WTC11 (cell line): ENCODE measurements at regions not wholly inside any gene's neighbourhood (a gene's known extent, or its start where the extent isn't known, plus 50 kb on each side); places are given as distances from the start of the nearest gene placed in this dataset.
"Not testable (repeated sequence)": the region's sequence is repeated elsewhere in the genome, so short reads cannot be mapped to it uniquely, and the experiment has no call there.

Experiments
- ATAC-seq: fragments of 200-7000 bp; cut with Tn5 transposase; 2 replicates; pipeline ENCODE4 v1.10.0; 2021; ENCODE audit warnings: mild to moderate bottlenecking, moderate library complexity
- CTCF ChIA-PET: fragments of 300-600 bp; sonication (Branson Sonifier 250); formaldehyde crosslinking; loops from one replicate; lab custom pipeline; 2021; ENCODE audit warnings: antibody characterized with exemption; lab: Charles Lee
- POLR2A ChIA-PET: fragments of 350-600 bp; sonication (Branson Sonifier 250); formaldehyde crosslinking; loops from one replicate; lab custom pipeline; 2021; ENCODE audit warnings: antibody characterized with exemption; lab: Charles Lee
- DNase-seq: peaks from one replicate; pipeline ENCODE4 v3.0.0; 2021; ENCODE audit warnings: low spot score
- H3K27ac Mint-ChIP-seq: 2 replicates; pipeline ENCODE4 v1.8.0; 2021; ENCODE audit warnings: mixed read lengths
- H3K27me3 Mint-ChIP-seq: 2 replicates; pipeline ENCODE4 v1.8.0; 2021; ENCODE audit warnings: low read depth, mild to moderate bottlenecking, moderate library complexity, mixed read lengths
- H3K36me3 Mint-ChIP-seq: 2 replicates; pipeline ENCODE4 v1.8.0; 2021; ENCODE audit warnings: mixed read lengths
- H3K4me1 Mint-ChIP-seq: 2 replicates; pipeline ENCODE4 v1.8.0; 2022; ENCODE audit warnings: mixed read lengths
- H3K4me3 Mint-ChIP-seq: 2 replicates; pipeline ENCODE4 v1.8.0; 2021; ENCODE audit warnings: mild to moderate bottlenecking, moderate library complexity, mixed read lengths
- H3K9me3 Mint-ChIP-seq: 2 replicates; pipeline ENCODE4 v1.8.0; 2021; ENCODE audit warnings: mixed read lengths
- ATF3 ChIP-seq: sonication (generic); formaldehyde crosslinking; conservative IDR thresholded peaks from 2 replicates; pipeline ENCODE4 v1.8.1; 2022; ENCODE audit warnings: mild to moderate bottlenecking, missing genetic modification reagents
- E2F1 ChIP-seq: sonication (generic); formaldehyde crosslinking; IDR thresholded peaks from 2 replicates; pipeline ENCODE4 v1.8.0; 2022; ENCODE audit warnings: mild to moderate bottlenecking, missing genetic modification reagents
- FOXP1 ChIP-seq: sonication (generic); formaldehyde crosslinking; IDR thresholded peaks from 2 replicates; pipeline ENCODE4 v1.8.0; 2022; ENCODE audit warnings: missing genetic modification reagents, mild to moderate bottlenecking, moderate library complexity, borderline replicate concordance
- GTF2I ChIP-seq: fragments of 250-450 bp; sonication (Bioruptor Pico); conservative IDR thresholded peaks from 2 replicates; pipeline ENCODE4 v1.4.0; 2021; ENCODE audit warnings: mild to moderate bottlenecking
- HMGA2 ChIP-seq: fragments of 250-450 bp; sonication (Bioruptor Pico); IDR thresholded peaks from 2 replicates; pipeline ENCODE4 v1.4.0; 2021; ENCODE audit warnings: mild to moderate bottlenecking, moderate library complexity
- MLX ChIP-seq: sonication (generic); formaldehyde crosslinking; IDR thresholded peaks from 2 replicates; pipeline ENCODE4 v1.8.1; 2023; ENCODE audit warnings: mild to moderate bottlenecking, missing genetic modification reagents, moderate library complexity
- MXD4 ChIP-seq: fragments of 250-450 bp; sonication (Bioruptor Pico); IDR thresholded peaks from 2 replicates; pipeline ENCODE4 v1.8.0; 2021; ENCODE audit warnings: mild to moderate bottlenecking, moderate library complexity, borderline replicate concordance
- PREB ChIP-seq: sonication (generic); formaldehyde crosslinking; IDR thresholded peaks from 2 replicates; pipeline ENCODE4 v1.8.1; 2022; ENCODE audit warnings: mild to moderate bottlenecking, missing genetic modification reagents, moderate library complexity, borderline replicate concordance
- RELA ChIP-seq: sonication (generic); formaldehyde crosslinking; IDR thresholded peaks from 2 replicates; pipeline ENCODE4 v1.8.1; 2022; ENCODE audit warnings: missing genetic modification reagents, mild to moderate bottlenecking, borderline replicate concordance
- USF2 ChIP-seq: sonication (generic); formaldehyde crosslinking; IDR thresholded peaks from 2 replicates; pipeline ENCODE4 v1.8.1; 2023; ENCODE audit warnings: mild to moderate bottlenecking, missing genetic modification reagents, moderate library complexity
- ZBTB43 ChIP-seq: sonication (generic); formaldehyde crosslinking; IDR thresholded peaks from 2 replicates; pipeline ENCODE4 v1.8.1; 2023; ENCODE audit warnings: mild to moderate bottlenecking, missing genetic modification reagents
- ZNF138 ChIP-seq: sonication (generic); formaldehyde crosslinking; conservative IDR thresholded peaks from 2 replicates; pipeline ENCODE4 v1.8.1; 2022; ENCODE audit warnings: mild to moderate bottlenecking, moderate library complexity, missing genetic modification reagents
- ZNF232 ChIP-seq: sonication (generic); formaldehyde crosslinking; IDR thresholded peaks from 2 replicates; pipeline ENCODE4 v1.8.0; 2022; ENCODE audit warnings: mild to moderate bottlenecking, missing genetic modification reagents

- H3K4me1 Mint-ChIP-seq, DNase-seq, POLR2A ChIA-PET, ATAC-seq, H3K27ac Mint-ChIP-seq, CTCF ChIA-PET, H3K27me3 Mint-ChIP-seq, H3K4me3 Mint-ChIP-seq: not testable (repeated sequence)
- Mint-ChIP-seq H3K36me3 (peaks cover 54% of the 10 kb centered on the region), H3K9me3 (peaks cover 60% of the 10 kb centered on the region)
These were observed 187.1 kb upstream of the ZC4H2 start for GRCh38 chrX:65163325-65163724.

- no peak for ATAC-seq
- no peak for DNase-seq
- Mint-ChIP-seq H3K9me3 (peaks cover 30% of the 10 kb centered on the region), H3K27ac (no peak overlapping the region), H3K4me3 (no peak overlapping the region), H3K36me3 (peaks cover 20% of the 10 kb centered on the region), H3K4me1 (no peaks in the 10 kb centered on the region), H3K27me3 (no peaks in the 10 kb centered on the region; the same call in 1 of the 2 replicates)
- ChIA-PET CTCF (no interaction called here), POLR2A (no interaction called here)
- TF ChIP-seq MLX (CRISPR knock-in tag) (no peak), PREB (no peak), USF2 (no peak), ZNF138 (CRISPR knock-in tag) (no peak), ZNF232 (CRISPR knock-in tag) (no peak), ATF3 (no peak), RELA (no peak), FOXP1 (CRISPR knock-in tag) (no peak), HMGA2 (CRISPR knock-in tag) (no peak)
These were observed 172.0 kb upstream of the ZC4H2 start for GRCh38 chrX:65148232-65148631.

GRCh38 chrX:65136424-65136823 is 160.2 kb upstream of the ZC4H2 start:
- Mint-ChIP-seq H3K27ac (no peak overlapping the region), H3K4me3 (no peak overlapping the region), H3K36me3 (peaks cover 33% of the 10 kb centered on the region), H3K27me3 (no peaks in the 10 kb centered on the region; the same call in 1 of the 2 replicates), H3K9me3 (peaks cover 62% of the 10 kb centered on the region), H3K4me1 (peaks cover 10% of the 10 kb centered on the region)
- CTCF ChIA-PET, result no interaction called here
- no peak for ATAC-seq
- DNase-seq, result no peak
- TF ChIP-seq ZBTB43 (CRISPR knock-in tag) (no peak), E2F1 (CRISPR knock-in tag) (no peak), MXD4 (CRISPR knock-in tag) (no peak)
- POLR2A ChIA-PET, result no interaction called here

- Mint-ChIP-seq H3K4me1 (no peaks in the 10 kb centered on the region), H3K27me3 (no peaks in the 10 kb centered on the region; the same call in 1 of the 2 replicates), H3K9me3 (peaks cover 42% of the 10 kb centered on the region), H3K36me3 (peaks cover 30% of the 10 kb centered on the region), H3K27ac (no peak overlapping the region), H3K4me3 (no peak overlapping the region)
- no peak for ATAC-seq
- no peak for DNase-seq
- ChIA-PET POLR2A (no interaction called here), CTCF (no interaction called here)
- TF ChIP-seq MXD4 (CRISPR knock-in tag) (no peak), GTF2I (CRISPR knock-in tag) (no peak)
These were observed 151.6 kb upstream of the ZC4H2 start for GRCh38 chrX:65127842-65128241.
